ENCODE measurements at regions not wholly inside any gene's neighbourhood (a gene's known extent, or its start where the extent isn't known, plus 50 kb on each side); places are given as distances from the start of the nearest gene placed in this dataset.

DNA sequence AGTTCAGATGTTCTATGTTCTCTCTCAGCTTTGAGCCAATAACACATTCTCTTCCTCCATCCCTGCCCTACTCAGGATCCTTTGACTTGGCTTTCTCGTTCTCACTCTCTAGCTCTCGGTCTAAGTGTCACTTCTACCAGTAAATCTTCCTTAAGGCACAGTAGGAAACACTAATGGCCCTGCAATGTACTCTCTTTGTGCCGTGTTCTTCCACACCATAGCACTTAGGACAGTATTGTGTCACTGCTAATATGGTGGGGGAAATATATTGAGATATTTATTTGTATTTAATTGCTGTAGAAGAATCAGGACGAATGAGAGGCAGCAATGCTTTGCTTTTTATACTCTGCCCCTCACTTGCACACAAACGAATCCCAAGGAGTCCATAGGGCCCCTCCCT is 493.1 kb downstream of the SHISA9 start:
- no peak for DNase-seq (ENCODE audit: low read depth)

DNA sequence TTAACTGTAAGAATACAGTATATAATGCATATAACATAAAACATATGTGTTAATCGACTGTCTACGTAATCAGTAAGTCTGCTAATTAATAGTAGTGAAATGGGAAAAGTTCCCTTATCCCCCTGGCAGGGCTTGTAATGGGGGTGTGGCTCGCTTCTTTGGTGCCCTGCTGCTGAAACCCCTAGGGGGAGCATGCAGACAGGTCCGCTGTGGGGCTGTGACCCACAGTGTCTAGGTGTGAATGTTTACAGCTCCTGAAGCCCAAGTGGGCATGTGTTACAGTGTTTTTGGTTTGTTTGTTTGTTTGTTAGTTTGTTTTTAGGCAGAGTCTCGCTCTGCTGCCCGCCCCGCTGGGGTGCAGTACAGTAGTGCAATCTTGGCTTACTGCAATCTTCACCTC is 495.7 kb downstream of the SHISA9 start:
- no peak for DNase-seq (ENCODE audit: low read depth)

DNA sequence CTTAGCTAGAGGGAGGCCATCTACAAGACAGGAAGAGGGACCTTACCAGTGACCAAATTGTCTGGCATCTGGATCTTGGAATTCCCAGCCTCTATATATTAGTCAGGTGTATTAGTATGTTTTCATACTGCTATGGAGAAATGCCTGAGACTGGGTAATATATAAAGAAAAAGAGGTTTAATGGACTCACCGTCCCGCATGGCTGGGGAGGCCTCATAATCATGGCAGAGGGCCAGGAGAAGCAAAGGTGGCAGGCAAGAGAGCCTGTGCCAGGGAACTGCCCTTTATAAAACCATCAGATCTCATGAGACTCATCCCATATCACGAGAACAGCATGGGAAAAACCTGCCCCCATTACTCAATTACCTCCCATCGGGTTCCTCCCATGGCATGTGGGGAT is 500.2 kb downstream of the SHISA9 start:
- DNase-seq (ENCODE audit: low read depth): no peak

DNA sequence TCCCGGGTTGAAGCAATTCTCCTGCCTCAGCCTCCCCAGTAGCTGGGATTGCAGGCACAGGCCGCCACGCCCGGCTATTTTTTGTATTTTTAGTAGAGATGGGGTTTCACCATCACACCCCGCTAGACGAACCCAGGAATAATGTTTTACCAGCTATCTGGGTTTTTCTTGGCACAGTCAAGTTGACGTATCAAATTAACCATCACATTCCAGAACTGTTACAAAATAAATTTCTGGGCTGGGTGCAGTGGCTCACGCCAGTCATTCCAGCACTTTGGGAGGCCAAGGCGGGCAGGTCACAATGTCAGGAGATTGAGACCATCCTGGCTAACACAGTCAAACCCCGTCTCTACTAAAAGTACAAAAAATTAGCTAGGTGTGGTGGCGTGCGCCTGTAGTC is 501.2 kb downstream of the SHISA9 start:
- DNase-seq (ENCODE audit: low read depth): no peak

DNA sequence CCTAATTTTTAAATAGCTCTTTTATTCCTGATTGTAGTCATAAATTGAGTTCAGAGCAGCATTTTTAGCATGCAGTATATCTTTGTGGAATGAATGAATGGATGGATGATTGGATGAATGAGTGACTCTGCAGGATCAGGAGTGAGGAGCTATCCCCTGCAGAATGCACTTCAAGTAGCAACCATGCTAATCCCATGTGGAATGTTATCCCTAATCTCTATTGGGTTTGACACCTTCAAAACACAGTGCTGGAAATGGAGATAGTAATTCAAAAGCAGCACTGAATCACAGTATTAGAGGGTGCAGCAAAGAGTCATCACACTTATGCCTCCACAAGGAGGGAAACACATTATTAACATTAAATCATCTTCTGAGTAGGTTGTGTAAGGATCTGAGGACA is 501.9 kb downstream of the SHISA9 start:
- DNase-seq (ENCODE audit: low read depth): no peak

DNA sequence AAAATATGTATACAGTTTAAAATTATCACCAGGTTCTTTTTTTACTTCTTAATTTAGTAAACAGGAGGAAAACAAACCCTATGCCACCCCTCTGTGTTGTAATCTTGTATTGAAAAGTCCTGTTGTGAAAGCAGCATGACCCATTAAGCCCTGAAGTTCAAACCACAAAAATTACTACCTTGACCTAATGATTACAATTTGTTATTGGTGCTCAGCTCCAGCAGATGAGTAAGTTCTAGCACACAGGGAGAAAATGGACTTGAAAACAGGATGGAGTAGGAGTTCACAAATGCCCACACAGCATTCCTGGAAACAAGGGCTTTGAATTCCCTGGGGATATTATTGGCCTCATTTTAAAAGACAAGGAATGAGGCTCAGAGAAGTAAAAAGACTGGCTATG is 505.8 kb upstream of the ERCC4 start:
- DNase-seq (ENCODE audit: low read depth): no peak

DNA sequence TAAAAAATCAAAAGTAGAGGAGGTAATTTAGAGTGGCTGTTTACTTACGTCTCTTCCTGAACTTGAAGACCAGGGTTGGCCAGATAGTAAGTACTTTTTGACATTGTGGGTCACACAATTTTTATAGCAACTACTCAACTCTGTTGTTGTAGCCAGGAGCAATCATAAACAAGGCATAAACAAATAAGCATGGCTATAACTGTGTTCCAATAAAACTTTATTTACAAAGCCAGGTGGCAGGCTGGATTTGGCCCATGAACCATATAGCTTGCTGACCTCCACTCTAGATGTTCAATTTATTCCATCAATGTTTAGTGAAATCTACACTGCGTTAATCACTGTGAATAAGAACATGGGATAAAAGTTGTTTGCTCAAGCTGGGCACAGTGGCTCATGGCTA is 500.4 kb upstream of the ERCC4 start:
- no peak for DNase-seq (ENCODE audit: low read depth)

DNA sequence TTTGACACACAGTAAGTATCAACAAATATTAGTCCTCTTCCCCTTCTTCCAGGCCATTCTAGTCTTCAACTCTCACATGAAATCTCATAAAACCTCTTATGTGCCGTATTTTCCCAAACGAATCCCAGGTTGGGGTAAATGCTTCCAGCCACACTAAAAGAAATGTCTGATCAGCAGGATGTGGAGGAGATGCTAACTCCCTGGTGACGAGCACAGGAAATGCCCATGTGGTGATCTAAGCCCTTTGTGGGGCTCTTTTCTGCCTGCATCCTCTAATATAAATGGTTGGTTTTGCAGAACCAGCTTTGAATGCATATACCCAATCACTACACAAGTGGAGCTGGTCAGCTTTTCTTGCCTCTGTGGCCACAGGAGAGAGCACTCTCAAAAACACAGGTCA is 498.2 kb upstream of the ERCC4 start:
- no peak for DNase-seq (ENCODE audit: low read depth)

DNA sequence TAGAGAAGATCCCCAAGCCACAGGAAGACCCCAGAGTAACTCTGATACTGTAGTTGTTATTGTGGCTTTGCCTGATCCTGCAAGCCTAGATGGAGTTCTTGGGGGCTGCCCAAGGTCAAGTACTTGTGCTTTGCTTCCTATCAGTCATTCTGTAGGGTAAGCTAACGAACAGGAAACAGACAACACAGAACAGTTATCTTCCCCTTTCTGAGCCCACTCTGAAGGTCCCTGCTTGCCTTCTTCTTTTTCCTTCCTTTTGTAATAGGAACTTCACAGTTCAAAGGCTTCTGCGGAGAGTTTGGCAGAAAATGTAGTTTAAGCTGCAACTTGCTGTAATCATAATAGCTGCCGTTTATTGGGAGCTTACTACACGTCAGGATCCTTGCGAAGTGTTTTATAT is 494.1 kb upstream of the ERCC4 start:
- DNase-seq (ENCODE audit: low read depth): no peak

DNA sequence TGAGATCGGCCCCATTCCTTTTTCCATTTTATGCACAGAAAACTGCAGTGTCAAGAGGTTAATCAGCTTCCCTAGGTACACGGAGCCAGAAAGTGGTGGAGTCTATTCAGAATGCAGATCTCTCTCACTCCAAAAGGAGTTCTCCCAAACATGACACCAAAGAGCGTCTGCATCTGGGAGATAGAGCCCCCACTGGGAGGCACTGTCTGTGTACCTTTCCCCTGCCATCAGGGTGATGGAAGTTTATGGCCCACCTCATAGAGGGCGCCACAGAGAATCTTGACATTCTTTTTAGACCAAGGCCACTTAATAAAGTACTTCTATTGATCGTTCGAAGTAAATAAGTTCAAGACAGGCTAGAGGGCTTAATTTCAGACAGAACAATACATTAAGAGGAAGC is 493.7 kb upstream of the ERCC4 start:
- no peak for DNase-seq (ENCODE audit: low read depth)

DNA sequence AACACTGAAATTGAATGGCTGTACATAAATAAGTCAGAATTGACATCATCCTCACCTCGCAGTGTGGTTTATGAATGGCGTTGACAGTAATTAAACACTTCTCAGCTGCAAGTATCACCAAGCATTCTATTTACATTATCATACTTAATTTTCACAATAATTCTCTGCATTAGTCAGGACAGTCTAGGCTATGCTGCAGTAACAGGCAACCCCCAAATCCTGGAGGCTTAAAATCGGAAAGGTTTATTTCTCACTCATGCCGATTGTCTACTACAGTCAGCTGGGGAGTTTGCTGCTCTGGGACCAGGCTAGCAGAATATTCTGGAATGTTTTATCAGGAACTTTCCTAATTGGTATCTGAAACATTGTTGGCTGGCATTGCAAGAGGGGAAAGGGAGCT is 493.2 kb upstream of the ERCC4 start:
- no peak for DNase-seq (ENCODE audit: low read depth)

DNA sequence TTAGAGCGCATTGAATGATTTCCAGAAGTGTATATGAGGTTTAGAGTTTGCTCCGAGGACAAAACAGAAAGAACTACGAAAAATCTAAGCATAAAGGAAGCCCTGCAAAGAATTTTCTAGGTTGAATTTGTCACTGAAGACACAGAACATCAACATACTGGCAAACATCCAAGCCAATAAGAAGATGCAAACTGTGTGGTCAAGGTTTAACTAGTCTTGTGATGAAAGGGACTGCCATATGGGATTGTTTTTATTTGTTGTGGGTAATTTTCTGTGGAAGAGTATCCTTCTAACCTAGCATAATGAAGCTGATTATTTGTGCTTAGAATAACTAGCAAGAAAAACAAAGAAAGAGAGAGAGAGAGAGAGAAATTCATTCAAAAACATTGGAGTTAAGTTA is 492.0 kb upstream of the ERCC4 start:
- no peak for DNase-seq (ENCODE audit: low read depth)

DNA sequence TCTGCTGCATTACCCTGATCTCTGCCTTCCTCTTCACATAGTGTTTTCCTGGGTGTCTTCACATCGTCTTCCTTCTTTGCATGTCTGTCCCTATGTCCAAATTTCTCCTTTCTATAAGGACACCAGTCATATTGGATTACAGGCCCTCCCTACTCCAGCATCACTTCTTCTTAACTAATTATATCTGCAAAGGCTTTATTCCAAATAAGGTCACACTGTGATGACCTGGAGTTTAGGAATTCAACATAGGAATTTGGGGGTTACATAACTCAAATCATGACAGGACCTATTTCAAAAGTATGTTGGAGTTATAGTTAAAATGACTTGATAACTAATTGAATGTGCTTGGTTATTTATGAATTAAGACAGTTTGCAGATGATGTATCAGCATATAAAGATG is 490.5 kb upstream of the ERCC4 start:
- DNase-seq (ENCODE audit: low read depth): no peak

DNA sequence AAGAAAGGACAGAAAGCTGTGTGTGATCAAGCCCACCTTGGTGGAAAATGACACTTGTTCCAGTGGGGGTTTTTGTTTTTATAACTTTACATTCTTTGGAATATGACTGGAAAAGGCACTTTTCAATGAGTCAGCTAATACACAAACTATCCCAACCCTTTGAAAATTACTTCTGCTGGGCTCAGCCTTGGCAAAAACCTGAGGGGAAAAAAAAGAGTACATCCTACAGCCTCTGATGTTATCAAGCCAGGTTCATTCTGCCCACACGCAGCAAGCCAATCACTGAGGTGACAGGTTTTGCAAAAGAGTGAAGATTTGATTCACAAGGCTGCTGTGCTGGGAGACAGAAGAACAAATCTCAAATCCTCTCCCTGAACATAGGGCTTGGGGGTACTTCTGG is 484.5 kb upstream of the ERCC4 start:
- no peak for DNase-seq (ENCODE audit: low read depth)

DNA sequence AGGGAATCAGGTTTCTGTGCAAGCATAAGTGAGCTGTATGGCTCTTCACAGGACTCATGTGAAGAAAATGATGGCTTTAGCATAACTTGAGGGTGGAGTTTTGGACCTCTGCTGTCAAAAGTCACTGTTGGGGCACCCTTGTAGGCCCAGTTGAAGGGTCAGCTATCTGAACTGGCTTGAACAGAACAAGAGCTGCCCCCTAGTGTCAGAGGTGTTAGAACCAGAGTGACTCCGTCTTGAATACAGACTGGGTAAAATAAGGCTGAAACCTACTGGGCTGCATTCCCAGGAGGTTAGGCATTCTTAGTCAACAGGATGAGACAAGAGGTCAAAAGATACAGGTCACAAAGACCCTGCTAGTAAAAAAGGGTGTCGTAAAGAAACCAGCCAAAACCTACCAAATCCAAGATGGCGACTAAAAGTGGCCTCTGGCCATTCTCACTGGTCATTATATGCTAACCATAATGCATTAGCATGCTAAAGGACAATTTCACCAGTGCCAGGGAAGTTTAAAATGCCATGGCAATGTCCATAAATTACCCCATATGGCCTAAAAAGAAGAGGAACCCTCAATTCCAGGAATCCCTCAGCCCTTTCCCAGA is 484.0 kb upstream of the ERCC4 start:
- no peak for DNase-seq (ENCODE audit: low read depth)

DNA sequence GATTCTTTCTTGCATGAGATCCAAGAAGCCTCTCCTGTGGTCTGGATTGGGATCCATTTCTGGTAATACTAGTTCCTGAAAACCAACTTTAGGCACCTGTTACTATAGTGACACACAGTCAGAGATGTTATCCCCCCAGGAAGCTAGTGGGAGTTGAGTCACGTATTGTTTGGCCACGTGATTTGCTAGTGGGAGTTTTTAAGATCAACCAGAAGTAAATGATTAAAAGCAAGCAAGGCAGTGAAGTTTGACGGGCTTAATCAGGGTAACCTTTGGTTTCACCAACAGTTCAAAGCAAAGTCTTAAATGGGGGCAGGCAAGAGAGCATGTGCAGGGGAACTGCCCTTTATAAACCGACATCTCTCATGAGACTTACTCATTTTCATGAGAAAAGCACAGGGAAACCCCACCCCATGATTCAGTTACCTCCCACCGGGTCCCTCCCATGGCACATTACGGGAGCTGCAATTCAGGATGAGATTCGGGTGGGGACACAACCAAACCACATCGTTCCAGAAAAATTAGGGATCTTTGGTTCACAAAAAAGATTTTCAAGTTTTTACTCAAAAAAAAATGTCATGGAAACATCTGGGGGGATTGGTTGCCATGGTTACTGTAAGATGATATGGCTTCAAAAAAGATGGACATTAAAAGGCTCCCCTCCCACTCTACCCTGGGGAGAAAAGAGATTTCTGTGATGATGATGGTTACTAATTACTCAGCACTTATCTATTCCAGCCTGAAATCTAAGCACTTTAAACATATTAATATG is 483.1 kb upstream of the ERCC4 start:
- DNase-seq (ENCODE audit: low read depth): no peak

DNA sequence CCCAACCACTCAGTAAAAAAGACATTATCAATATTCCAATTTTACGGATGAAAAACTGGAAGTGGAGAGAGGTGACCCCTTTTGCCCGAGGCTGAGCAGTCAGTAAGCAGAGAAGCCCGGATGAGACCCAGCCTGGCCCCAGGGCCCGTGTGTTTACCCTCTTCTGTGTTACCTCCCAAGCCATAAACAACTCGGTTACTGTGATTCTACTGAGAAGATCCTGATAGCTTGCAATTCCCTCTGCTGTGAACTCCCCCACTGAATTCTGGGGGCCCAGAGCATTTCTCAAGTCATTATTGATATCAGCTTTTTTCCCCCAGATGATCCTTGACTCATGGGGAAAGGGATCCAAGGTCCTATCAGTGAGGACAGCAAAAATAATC is 482.6 kb upstream of the ERCC4 start:
- DNase-seq (ENCODE audit: low read depth): no peak

DNA sequence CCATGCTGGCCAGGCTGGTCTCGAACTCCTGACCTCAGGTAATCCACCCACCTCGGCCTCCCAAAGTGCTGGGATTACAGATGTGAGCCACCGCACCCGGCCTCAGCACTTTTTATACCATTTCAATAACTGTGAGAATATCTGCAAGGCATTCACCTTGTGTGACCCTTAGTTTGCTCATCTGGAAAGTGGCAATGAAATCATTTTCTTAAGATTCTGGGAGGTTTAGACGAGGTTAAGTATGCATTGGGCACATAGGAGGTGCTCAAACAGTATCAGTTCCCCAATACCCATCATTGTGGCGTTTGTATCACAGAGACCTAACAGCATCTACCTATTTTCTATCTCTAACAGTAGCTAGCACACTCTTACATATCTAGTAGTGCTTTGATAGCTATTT is 481.9 kb upstream of the ERCC4 start:
- no peak for DNase-seq (ENCODE audit: low read depth)

DNA sequence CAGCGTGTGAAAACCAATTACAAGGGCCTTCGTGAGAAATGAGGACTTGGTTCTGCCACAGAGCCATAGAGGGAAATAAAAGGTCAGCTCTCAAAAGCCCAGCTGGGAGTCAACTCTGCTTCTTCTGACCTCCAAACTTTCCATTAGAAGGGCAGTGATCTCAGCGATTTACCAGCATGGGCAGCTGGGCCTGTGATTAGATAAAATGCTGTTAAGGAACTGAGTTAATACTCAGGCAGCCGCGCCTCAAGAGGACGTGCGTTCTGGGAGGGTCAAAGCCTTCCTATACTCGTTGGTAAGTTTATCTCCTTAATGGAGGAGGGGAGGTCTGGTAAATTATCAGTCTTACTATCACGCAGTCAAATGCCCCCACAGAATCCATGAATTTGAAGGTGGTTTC is 480.2 kb upstream of the ERCC4 start:
- no peak for DNase-seq (ENCODE audit: low read depth)

DNA sequence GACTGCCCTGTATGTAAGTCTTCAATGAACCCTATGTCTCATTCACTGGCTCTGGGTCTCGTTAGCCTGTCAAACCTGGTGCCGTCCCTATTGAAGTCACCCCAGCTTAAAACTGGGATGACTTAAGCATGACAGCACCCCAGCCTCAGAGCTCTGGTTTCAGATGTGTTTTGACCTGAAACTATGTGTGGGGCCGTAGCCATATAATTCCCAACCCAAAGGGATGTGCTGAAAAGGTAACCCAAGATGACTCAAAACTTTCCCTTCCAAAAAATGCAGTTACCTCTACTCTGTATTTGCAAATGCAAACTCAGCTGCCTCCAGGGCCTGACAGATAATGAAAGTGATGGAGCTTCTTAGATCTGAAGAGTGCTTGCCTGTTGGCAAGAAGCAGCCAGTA is 478.3 kb upstream of the ERCC4 start:
- DNase-seq (ENCODE audit: low read depth): no peak

DNA sequence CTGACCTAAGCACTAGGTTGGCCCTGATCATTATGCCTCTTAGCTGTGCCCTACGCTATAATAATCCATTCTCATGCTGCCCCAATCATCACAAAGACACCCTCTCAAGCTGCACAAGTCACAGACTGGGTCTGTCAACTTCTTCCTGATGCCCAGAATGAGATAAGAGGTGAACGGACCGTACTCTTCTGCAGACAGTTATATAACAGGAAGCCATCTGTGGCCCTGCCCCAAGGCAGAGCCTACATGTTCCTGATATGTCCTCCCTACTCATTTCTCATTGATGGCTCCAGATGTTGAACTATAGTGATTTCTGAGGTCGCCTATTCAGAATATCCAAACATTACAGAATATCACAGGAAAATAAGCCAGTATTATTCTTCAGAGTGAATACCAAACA is 471.6 kb upstream of the ERCC4 start:
- DNase-seq (ENCODE audit: low read depth): no peak

DNA sequence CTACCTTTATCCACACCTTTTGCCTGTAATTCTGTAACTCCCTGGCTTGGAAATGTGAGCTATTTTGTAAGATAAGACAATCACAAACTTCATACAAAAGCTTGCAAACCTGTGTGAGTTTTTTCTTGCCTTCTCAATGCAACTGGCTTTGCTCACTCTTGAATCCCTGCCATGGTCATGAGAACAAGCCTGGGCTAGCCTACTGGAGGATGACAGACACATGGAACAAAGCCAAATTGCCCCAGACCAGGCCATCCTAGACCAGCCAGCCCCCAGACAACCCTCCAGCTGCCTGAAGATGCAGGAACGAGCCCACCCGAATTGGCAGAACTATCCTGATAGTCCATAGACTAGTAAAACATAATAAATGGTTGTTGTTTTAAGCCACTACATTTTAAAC is 466.6 kb upstream of the ERCC4 start:
- DNase-seq (ENCODE audit: low read depth): no peak

DNA sequence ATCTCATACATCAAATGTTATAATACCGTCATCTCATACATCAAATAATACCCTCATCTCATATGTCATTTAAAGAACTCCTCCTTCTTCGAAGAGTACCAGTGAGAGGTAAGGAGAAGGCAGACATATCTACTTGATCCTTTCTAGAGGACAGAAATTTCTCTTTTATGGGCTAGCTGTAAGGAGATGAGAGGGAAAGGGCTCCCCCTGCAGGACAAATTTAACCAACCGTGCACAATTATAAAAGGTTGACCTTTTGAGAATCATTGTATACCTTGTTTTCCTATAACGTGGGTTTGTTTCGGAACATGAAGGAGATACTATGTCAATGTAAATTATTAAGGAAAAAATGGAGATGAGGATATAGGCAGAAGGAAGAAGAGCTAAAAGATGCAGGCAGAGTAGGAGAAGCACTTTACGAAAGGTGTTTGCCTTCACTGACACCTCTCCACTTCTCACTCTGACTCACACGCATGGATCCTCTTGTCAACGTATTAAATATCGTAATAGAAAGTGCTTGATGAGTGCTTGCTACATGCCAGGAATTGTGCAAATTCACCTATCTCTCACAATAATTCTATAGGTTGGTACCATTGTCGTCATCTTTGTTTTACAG is 465.9 kb upstream of the ERCC4 start:
- DNase-seq (ENCODE audit: low read depth): no peak

DNA sequence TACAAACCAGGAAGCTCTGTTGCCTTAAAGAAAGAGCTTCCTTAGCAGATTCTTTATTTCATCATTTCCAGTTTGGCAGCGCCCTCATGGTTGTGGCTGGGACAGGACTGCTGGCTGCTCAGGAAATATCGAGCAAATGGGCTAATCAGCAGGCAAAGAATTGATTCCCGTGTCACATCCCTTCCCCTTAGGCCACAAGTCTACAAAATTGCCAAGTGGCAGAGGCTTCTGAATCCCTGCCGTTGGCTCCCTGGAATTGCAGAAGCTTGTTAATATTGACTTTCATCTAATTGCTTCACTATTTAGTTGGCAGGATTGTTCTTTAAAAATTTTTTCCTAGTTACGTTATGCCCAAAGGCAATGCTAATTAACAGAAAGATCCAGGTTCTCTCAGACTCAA is 456.3 kb upstream of the ERCC4 start:
- DNase-seq (ENCODE audit: low read depth): no peak
